Osteocyte (in vitro differentiated cells): ENCODE measurements at regions not wholly inside any gene's neighbourhood (a gene's known extent, or its start where the extent isn't known, plus 50 kb on each side); places are given as distances from the start of the nearest gene placed in this dataset.

Experiments used
- DNase-seq: peaks from one replicate; pipeline ENCODE4 v3.0.0; 2021; ENCODE audit warnings: mixed read lengths; ENCODE audit not compliant: unreplicated experiment; ENCODE audit errors: extremely low spot score
- H3K27ac Mint-ChIP-seq: one replicate; pipeline ENCODE4 v1.8.0; 2021; ENCODE audit warnings: mild to moderate bottlenecking, mixed read lengths; ENCODE audit not compliant: unreplicated experiment
- H3K27me3 Mint-ChIP-seq: one replicate; pipeline ENCODE4 v1.8.0; 2021; ENCODE audit warnings: mixed read lengths; ENCODE audit not compliant: unreplicated experiment
- H3K36me3 Mint-ChIP-seq: one replicate; pipeline ENCODE4 v1.8.0; 2021; ENCODE audit warnings: mixed read lengths; ENCODE audit not compliant: unreplicated experiment
- H3K4me1 Mint-ChIP-seq: one replicate; pipeline ENCODE4 v1.8.0; 2021; ENCODE audit warnings: mixed read lengths; ENCODE audit not compliant: unreplicated experiment
- H3K4me3 Mint-ChIP-seq: one replicate; pipeline ENCODE4 v1.8.0; 2021; ENCODE audit warnings: mild to moderate bottlenecking, moderate library complexity, mixed read lengths; ENCODE audit not compliant: unreplicated experiment
- H3K9me3 Mint-ChIP-seq: one replicate; pipeline ENCODE4 v1.8.0; 2021; ENCODE audit warnings: mixed read lengths; ENCODE audit not compliant: unreplicated experiment
- CTCF ChIP-seq: fragments of 200-600 bp; sonication (generic); IDR thresholded peaks from 2 replicates; pipeline ENCODE4 v1.5.0; 2021; ENCODE audit warnings: antibody characterized with exemption, mild to moderate bottlenecking, moderate library complexity

DNA sequence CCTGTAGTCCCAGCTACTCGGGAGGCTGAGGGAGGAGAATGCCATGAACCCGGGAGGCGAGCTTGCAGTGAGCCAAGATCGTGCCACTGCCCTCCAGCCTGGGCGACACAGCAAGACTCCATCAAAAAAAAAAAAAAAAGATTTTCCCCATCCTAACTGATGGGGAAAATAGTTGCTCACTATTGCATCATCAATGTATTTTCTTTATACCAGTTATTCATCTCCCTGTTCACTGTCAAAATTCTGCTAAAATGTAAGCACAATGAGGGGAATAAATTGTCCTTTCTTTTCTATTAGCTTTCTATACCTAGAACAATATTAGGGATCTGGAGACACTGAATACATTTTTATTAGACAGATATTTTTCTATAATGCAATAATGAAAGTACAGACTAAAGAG is 561.3 kb downstream of the CCER1 start:
- no peaks in the 10 kb centered on the region for H3K27me3 Mint-ChIP-seq
- H3K4me1 Mint-ChIP-seq: no peaks in the 10 kb centered on the region
- H3K36me3 Mint-ChIP-seq: peaks cover 2% of the 10 kb centered on the region
- no peak for DNase-seq
- no peak overlapping the region for H3K27ac Mint-ChIP-seq
- no peak overlapping the region for H3K4me3 Mint-ChIP-seq
- no peak for TF ChIP-seq CTCF
- H3K9me3 Mint-ChIP-seq: peaks cover 26% of the 10 kb centered on the region

GRCh38 chr12:90393089-90393488 is 561.9 kb downstream of the CCER1 start:
- peaks cover 2% of the 10 kb centered on the region for H3K36me3 Mint-ChIP-seq
- TF ChIP-seq CTCF: no peak
- H3K4me3 Mint-ChIP-seq: no peak overlapping the region
- H3K9me3 Mint-ChIP-seq: peaks cover 32% of the 10 kb centered on the region
- H3K27me3 Mint-ChIP-seq: no peaks in the 10 kb centered on the region
- H3K4me1 Mint-ChIP-seq: no peaks in the 10 kb centered on the region
- no peak overlapping the region for H3K27ac Mint-ChIP-seq
- DNase-seq: no peak

GRCh38 chr12:90390947-90391346 is 564.0 kb downstream of the CCER1 start:
- Mint-ChIP-seq H3K27me3 (no peaks in the 10 kb centered on the region), H3K27ac (no peak overlapping the region), H3K9me3 (peaks cover 27% of the 10 kb centered on the region), H3K4me1 (no peaks in the 10 kb centered on the region), H3K36me3 (no peaks in the 10 kb centered on the region), H3K4me3 (no peak overlapping the region)
- no peak for TF ChIP-seq CTCF
- DNase-seq: no peak

DNA sequence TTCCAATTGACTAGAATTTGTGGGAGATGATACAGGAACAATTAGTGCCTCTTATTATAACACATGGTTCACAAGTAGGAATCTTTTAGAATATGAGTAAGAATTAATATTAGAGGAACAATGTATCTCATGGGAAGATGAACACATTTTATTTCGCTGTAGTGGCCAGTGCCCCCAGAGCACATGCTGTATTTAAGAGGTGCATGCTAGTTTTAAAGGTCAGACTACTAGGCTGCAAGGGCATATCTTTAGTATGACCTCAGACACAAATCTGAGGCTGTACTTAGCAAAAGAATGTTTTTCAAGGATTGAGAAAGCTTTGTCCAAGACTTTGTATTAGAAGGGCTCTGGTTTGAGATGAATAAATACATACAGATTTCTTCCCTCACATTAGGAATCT is 586.9 kb downstream of the CCER1 start:
- Mint-ChIP-seq H3K27ac (no peak overlapping the region), H3K36me3 (no peaks in the 10 kb centered on the region), H3K27me3 (no peaks in the 10 kb centered on the region), H3K4me1 (peaks cover 19% of the 10 kb centered on the region), H3K9me3 (no peaks in the 10 kb centered on the region), H3K4me3 (no peak overlapping the region)
- no peak for DNase-seq
- TF ChIP-seq CTCF: no peak

GRCh38 chr12:90366286-90366685 is 588.7 kb downstream of the CCER1 start:
- H3K4me3 Mint-ChIP-seq: no peak overlapping the region
- no peaks in the 10 kb centered on the region for H3K27me3 Mint-ChIP-seq
- no peak for TF ChIP-seq CTCF
- no peak for DNase-seq
- H3K36me3 Mint-ChIP-seq: no peaks in the 10 kb centered on the region
- H3K4me1 Mint-ChIP-seq: peaks cover 19% of the 10 kb centered on the region
- H3K9me3 Mint-ChIP-seq: no peaks in the 10 kb centered on the region
- H3K27ac Mint-ChIP-seq: peak overlapping the region; percentile 67
